Liver (tissue), 8 donors: ENCODE measurements at regions not wholly inside any gene's neighbourhood (a gene's known extent, or its start where the extent isn't known, plus 50 kb on each side); places are given as distances from the start of the nearest gene placed in this dataset.

Experiments
- DNase-seq: peaks from one replicate; pipeline ENCODE4 v3.0.0-alpha.2; 2017; ENCODE audit warnings: low spot score
- H3K27ac ChIP-seq, 2 donors: one replicate each; pipeline ENCODE4 v1.7.0; 2013; ENCODE audit warnings: inconsistent platforms in 2 of 2, low read length in 2 of 2, control low read depth in 1 of 2, low read depth in 1 of 2, mild to moderate bottlenecking in 1 of 2
- H3K27me3 ChIP-seq, 4 donors: one replicate each; pipeline versions ENCODE4 v1.6.1 to v1.7.0; 2013; ENCODE audit warnings: low read length in 3 of 4, inconsistent platforms in 1 of 4, mild to moderate bottlenecking in 1 of 4, moderate library complexity in 1 of 4; ENCODE audit not compliant: control insufficient read depth in 4 of 4, insufficient read depth in 4 of 4
- H3K36me3 ChIP-seq, 4 donors: one replicate each; pipeline versions ENCODE4 v1.6.1 to v1.7.0; 2013; ENCODE audit warnings: low read length in 3 of 4, mild to moderate bottlenecking in 3 of 4, low read depth in 1 of 4, moderate library complexity in 1 of 4; ENCODE audit not compliant: control insufficient read depth in 4 of 4, insufficient read depth in 3 of 4
- H3K4me1 ChIP-seq, 4 donors: one replicate each; pipeline versions ENCODE4 v1.6.1 to v1.7.0; 2013; ENCODE audit warnings: low read length in 3 of 4, mild to moderate bottlenecking in 3 of 4, moderate library complexity in 1 of 4; ENCODE audit not compliant: control insufficient read depth in 4 of 4, insufficient read depth in 4 of 4
- H3K4me3 ChIP-seq, 3 donors: one replicate each; pipeline versions ENCODE4 v1.6.1 to v1.7.0; 2013; ENCODE audit warnings: low read length in 3 of 3, control low read depth in 1 of 3, low read depth in 1 of 3, mild to moderate bottlenecking in 1 of 3
- H3K9ac ChIP-seq, 2 donors: one replicate each; pipeline ENCODE4 v1.7.0; 2013; ENCODE audit warnings: low read length in 2 of 2, mild to moderate bottlenecking in 2 of 2, moderate library complexity in 2 of 2, control low read depth in 1 of 2, low read depth in 1 of 2
- H3K9me3 ChIP-seq, 4 donors: one replicate each; pipeline versions ENCODE4 v1.6.1 to v1.7.0; 2013; ENCODE audit warnings: low read length in 3 of 4; ENCODE audit not compliant: control insufficient read depth in 4 of 4
- ATF3 ChIP-seq: IDR thresholded peaks from 2 replicates; pipeline ENCODE4 v1.6.1; 2016; ENCODE audit warnings: antibody characterized with exemption
- CTCF ChIP-seq: fragments of 150-350 bp; IDR thresholded peaks from 2 replicates; pipeline ENCODE4 v1.5.1; 2017; ENCODE audit warnings: improper control_type of control experiment, low read depth, low read length; ENCODE audit not compliant: missing input control
- EGR1 ChIP-seq, 2 donors: IDR thresholded peaks; 2 replicates each; pipeline ENCODE4 v1.6.1; 2016 to 2018; ENCODE audit warnings: antibody characterized with exemption in 2 of 2, low read depth in 2 of 2
- FOXA1 ChIP-seq: IDR thresholded peaks from 2 replicates; pipeline ENCODE4 v1.6.1; 2016; ENCODE audit warnings: antibody characterized with exemption
- FOXA2 ChIP-seq: IDR thresholded peaks from 2 replicates; pipeline ENCODE4 v1.6.1; 2016; ENCODE audit warnings: antibody characterized with exemption
- GABPA ChIP-seq, 2 donors: IDR thresholded peaks in 1 of 2; conservative IDR thresholded peaks in 1 of 2; 2 replicates each; pipeline ENCODE4 v1.6.1; 2016; ENCODE audit warnings: antibody characterized with exemption in 2 of 2, mild to moderate bottlenecking in 1 of 2, moderate library complexity in 1 of 2
- HNF4A ChIP-seq, 2 donors: conservative IDR thresholded peaks; 2 replicates each; pipeline ENCODE4 v1.6.1; 2016; ENCODE audit warnings: antibody characterized with exemption in 2 of 2, mild to moderate bottlenecking in 2 of 2
- HNF4G ChIP-seq: IDR thresholded peaks from 2 replicates; pipeline ENCODE4 v1.6.1; 2016; ENCODE audit warnings: antibody characterized with exemption
- JUND ChIP-seq, 2 donors: IDR thresholded peaks; 2 replicates each; pipeline ENCODE4 v1.6.1; 2016; ENCODE audit warnings: antibody characterized with exemption in 2 of 2
- MAX ChIP-seq: IDR thresholded peaks from 2 replicates; pipeline ENCODE4 v1.6.1; 2016; ENCODE audit warnings: antibody characterized with exemption
- NR2F2 ChIP-seq: IDR thresholded peaks from 2 replicates; pipeline ENCODE4 v1.6.1; 2016; ENCODE audit warnings: antibody characterized with exemption
- RAD21 ChIP-seq, 2 donors: IDR thresholded peaks; 2 replicates each; pipeline ENCODE4 v1.6.1; 2016; ENCODE audit warnings: antibody characterized with exemption in 2 of 2, mild to moderate bottlenecking in 2 of 2
- REST ChIP-seq: IDR thresholded peaks from 2 replicates; pipeline ENCODE4 v1.6.1; 2016; ENCODE audit warnings: antibody characterized with exemption, mild to moderate bottlenecking
- RXRA ChIP-seq, 2 donors: IDR thresholded peaks; 2 replicates each; pipeline ENCODE4 v1.6.1; 2017 to 2018; ENCODE audit warnings: antibody characterized with exemption in 2 of 2, mild to moderate bottlenecking in 1 of 2
- SP1 ChIP-seq: IDR thresholded peaks from 2 replicates; pipeline ENCODE4 v1.6.1; 2018; ENCODE audit warnings: antibody characterized with exemption, mild to moderate bottlenecking
- TAF1 ChIP-seq: conservative IDR thresholded peaks from 2 replicates; pipeline ENCODE4 v1.6.1; 2016; ENCODE audit warnings: antibody characterized with exemption, mild to moderate bottlenecking
- YY1 ChIP-seq: IDR thresholded peaks from 2 replicates; pipeline ENCODE4 v1.6.1; 2016; ENCODE audit warnings: antibody characterized with exemption, mild to moderate bottlenecking
- WGBS: extraction: QIAGEN DNeasy Blood & Tissue Kit; methylation state at CpG from one replicate; pipeline ENCODE4 v1.1.7; 2013; 5-methylcytosine and 5-hydroxymethylcytosine counted together
- TF ChIP-seq, protein P1 (sequence below): IDR thresholded peaks from 2 replicates; pipeline ENCODE4 v1.6.1; 2016; ENCODE audit warnings: antibody characterized with exemption
- donor health status: healthy.
- donor health status: healthy.
- donor health status: healthy.
- donor health status: healthy.
- donor health status: healthy.

DNA sequence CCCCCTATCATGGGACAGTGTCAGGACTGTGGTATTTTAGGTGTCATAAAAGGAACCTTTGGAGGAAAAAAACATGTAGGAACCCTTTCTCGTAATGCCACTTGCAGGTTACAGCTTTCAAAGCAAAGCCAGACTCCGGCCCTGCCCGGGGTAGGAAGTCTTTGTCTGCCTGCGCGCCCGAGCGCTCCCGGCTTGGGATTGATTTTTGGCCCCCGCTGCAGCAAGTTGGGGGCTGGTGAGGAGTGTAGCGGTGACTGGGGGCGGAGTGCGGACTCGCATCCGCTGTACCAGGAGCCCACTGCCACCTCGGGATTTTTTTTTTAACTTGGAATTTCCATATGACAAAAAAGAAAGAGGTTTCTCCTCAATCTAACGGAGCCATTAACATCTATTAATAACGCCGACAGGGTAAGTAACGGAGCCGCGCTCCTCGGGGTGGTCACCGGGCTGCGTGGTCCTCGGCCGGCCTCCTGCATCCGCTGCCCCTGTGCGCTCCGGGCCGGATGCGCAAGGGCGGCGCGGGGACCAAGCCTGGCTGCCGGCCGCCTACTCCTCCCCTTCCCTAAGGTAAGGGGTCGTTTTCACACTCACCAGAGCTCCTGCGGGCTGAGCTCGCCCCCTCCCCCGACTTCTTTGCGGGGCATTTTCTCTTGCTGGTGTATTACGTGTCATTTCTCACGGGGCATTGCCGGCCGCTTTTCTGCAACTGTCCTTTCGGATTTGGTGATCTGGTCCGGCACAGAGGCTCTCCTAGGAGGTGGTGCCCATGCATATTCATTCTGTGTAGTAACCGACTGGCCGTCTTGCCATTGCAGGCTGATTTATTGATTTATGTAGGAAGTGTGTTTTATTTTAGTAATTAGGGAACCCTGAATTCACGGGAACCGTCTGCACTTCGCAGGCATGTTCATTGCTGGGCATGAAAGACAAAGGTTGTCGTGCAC, 219.8 kb upstream of the TOPAZ1 start:
- peak overlapping the region in 1 of 3 donors; percentile 31 for H3K4me3 ChIP-seq
- WGBS = 6% methylated on average over 53 of the region's 53 CpGs

More for the DNA sequence above, 219.8 kb upstream of the TOPAZ1 start:
- Histone ChIP-seq H3K27me3 (peaks cover 0 to 17% (median 3%) of the 10 kb centered on the region in 4 donors), H3K27ac (no peak overlapping the region), H3K4me1 (peaks cover 0 to 7% (median 6%) of the 10 kb centered on the region in 4 donors), H3K9ac (no peak overlapping the region), H3K9me3 (no peaks in the 10 kb centered on the region), H3K36me3 (no peaks in the 10 kb centered on the region)
- TF ChIP-seq NR2F2 (no peak), RXRA (IDR thresholded peaks at IDR 0.05) (no peak), HNF4G (no peak), REST (no peak), FOXA2 (no peak), FOXA1 (no peak), ATF3 (no peak), HNF4A (conservative IDR thresholded peaks at IDR 0.05) (no peak), RAD21 (IDR thresholded peaks at IDR 0.05) (no peak), EGR1 (IDR thresholded peaks at IDR 0.05; ENCODE audit: low read depth in 2 of 2) (no peak), GABPA (IDR thresholded peaks at IDR 0.05 in 1 of 2, conservative IDR thresholded peaks at IDR 0.05 in 1 of 2) (no peak), JUND (IDR thresholded peaks at IDR 0.05) (no peak), YY1 (no peak), SP1 (no peak), TAF1 (no peak), CTCF (no peak), MAX (no peak)
- TF ChIP-seq, protein P1, sequence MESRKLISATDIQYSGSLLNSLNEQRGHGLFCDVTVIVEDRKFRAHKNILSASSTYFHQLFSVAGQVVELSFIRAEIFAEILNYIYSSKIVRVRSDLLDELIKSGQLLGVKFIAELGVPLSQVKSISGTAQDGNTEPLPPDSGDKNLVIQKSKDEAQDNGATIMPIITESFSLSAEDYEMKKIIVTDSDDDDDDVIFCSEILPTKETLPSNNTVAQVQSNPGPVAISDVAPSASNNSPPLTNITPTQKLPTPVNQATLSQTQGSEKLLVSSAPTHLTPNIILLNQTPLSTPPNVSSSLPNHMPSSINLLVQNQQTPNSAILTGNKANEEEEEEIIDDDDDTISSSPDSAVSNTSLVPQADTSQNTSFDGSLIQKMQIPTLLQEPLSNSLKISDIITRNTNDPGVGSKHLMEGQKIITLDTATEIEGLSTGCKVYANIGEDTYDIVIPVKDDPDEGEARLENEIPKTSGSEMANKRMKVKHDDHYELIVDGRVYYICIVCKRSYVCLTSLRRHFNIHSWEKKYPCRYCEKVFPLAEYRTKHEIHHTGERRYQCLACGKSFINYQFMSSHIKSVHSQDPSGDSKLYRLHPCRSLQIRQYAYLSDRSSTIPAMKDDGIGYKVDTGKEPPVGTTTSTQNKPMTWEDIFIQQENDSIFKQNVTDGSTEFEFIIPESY = no peak
- DNase-seq = no peak
